ENCODE measurements at regions not wholly inside any gene's neighbourhood (a gene's known extent, or its start where the extent isn't known, plus 50 kb on each side); places are given as distances from the start of the nearest gene placed in this dataset.

DNA sequence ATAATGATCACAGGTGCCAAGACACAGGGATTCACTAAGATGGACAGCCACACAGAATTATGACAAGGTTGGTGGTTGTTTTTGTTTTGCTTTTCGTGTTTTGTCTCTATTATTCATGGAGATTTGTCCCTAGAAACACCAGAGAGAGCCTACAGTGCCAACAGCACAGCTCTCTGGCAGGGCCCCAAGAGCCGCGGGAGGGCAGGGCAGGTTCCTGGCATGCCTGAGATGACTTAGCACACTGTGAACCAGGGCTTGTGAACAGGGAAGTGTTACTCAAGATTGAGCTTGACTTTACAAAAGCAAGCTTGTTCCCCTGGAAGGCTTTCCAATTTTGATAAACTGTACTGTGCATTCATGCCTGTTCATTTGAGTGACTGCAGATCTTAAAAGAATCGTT lies 437.4 kb upstream of the SALL3 start:
- TF ChIP-seq, protein P1, sequence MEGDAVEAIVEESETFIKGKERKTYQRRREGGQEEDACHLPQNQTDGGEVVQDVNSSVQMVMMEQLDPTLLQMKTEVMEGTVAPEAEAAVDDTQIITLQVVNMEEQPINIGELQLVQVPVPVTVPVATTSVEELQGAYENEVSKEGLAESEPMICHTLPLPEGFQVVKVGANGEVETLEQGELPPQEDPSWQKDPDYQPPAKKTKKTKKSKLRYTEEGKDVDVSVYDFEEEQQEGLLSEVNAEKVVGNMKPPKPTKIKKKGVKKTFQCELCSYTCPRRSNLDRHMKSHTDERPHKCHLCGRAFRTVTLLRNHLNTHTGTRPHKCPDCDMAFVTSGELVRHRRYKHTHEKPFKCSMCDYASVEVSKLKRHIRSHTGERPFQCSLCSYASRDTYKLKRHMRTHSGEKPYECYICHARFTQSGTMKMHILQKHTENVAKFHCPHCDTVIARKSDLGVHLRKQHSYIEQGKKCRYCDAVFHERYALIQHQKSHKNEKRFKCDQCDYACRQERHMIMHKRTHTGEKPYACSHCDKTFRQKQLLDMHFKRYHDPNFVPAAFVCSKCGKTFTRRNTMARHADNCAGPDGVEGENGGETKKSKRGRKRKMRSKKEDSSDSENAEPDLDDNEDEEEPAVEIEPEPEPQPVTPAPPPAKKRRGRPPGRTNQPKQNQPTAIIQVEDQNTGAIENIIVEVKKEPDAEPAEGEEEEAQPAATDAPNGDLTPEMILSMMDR (conservative IDR thresholded peaks at IDR 0.05; ENCODE audit: low read depth, low read length): no peak
- no peak for TF ChIP-seq EZH2 (IDR thresholded peaks at IDR 0.05; ENCODE audit: borderline replicate concordance, low read depth, low read length, poor library complexity, severe bottlenecking)
